Heart left ventricle (tissue), 16 donors: ENCODE measurements at regions not wholly inside any gene's neighbourhood (a gene's known extent, or its start where the extent isn't known, plus 50 kb on each side); places are given as distances from the start of the nearest gene placed in this dataset.

Experiments
- ATAC-seq, 4 donors: fragments of 200-7000 bp; cut with Tn5 transposase; one replicate each; pipeline ENCODE4 v1.9.1; 2020 to 2022; ENCODE audit warnings: moderate library complexity in 4 of 4, mild to moderate bottlenecking in 3 of 4, moderate number of reproducible peaks in 1 of 4
- DNase-seq, 5 donors: peaks; one replicate each; pipeline ENCODE4 v3.0.0-alpha.2; 2020
- H3K27ac ChIP-seq, 12 donors: fragments of 200-600 bp; sonication (generic) in 4 of 12; one replicate each; pipeline versions ENCODE4 v1.5.0 to v1.8.0; 2016 to 2022; ENCODE audit warnings: mild to moderate bottlenecking in 2 of 12
- H3K27me3 ChIP-seq, 9 donors: fragments of 200-600 bp; sonication (generic) in 2 of 9; one replicate each; pipeline versions ENCODE4 v1.5.1 to v1.8.0; 2016 to 2022; ENCODE audit warnings: mild to moderate bottlenecking in 3 of 9
- H3K36me3 ChIP-seq, 9 donors: fragments of 200-600 bp; sonication (generic) in 2 of 9; one replicate each; pipeline versions ENCODE4 v1.5.0 to v1.8.0; 2018 to 2022; ENCODE audit warnings: mild to moderate bottlenecking in 2 of 9
- H3K4me1 ChIP-seq, 12 donors: fragments of 200-600 bp; sonication (generic) in 4 of 12; one replicate each; pipeline versions ENCODE4 v1.5.0 to v1.8.0; 2016 to 2022; ENCODE audit warnings: mild to moderate bottlenecking in 3 of 12
- H3K4me3 ChIP-seq, 12 donors: fragments of 200-600 bp; sonication (generic) in 4 of 12; one replicate each; pipeline versions ENCODE4 v1.5.0 to v1.8.0; 2017 to 2022; ENCODE audit warnings: mild to moderate bottlenecking in 9 of 12, moderate library complexity in 4 of 12
- H3K9me3 ChIP-seq, 12 donors: fragments of 200-600 bp; sonication (generic) in 4 of 12; one replicate each; pipeline versions ENCODE4 v1.5.0 to v1.8.0; 2016 to 2022; ENCODE audit warnings: mild to moderate bottlenecking in 1 of 12
- CTCF ChIP-seq, 12 donors: fragments of 200-600 bp; sonication (generic) in 4 of 12; IDR thresholded peaks; one replicate each; pipeline versions ENCODE4 v1.5.0 to v1.8.0; 2018 to 2022; ENCODE audit warnings: antibody characterized with exemption in 12 of 12, mild to moderate bottlenecking in 5 of 12
- POLR2A ChIP-seq, 2 donors: fragments of 450-650 bp; IDR thresholded peaks; one replicate each; pipeline ENCODE4 v1.6.1; 2017; ENCODE audit warnings: antibody characterized with exemption in 2 of 2, mild to moderate bottlenecking in 2 of 2, moderate library complexity in 2 of 2
- WGBS, 4 donors: extraction: QIAGEN DNeasy Blood & Tissue Kit in 2 of 4; methylation state at CpG; one replicate each; pipeline versions ENCODE4 v1.1.5 to v1.1.7; 2013 to 2018; 5-methylcytosine and 5-hydroxymethylcytosine counted together
- intact Hi-C, 10 donors: fragments of 100-400 bp; cut with DNase I; formaldehyde crosslinking; loops; one replicate each; pipeline versions ENCODE4 v1.11.1 to v1.14.2; 2022
- donor health status: ischemic (EF 13 %, LVEDD 7.1; RV severe dilation, severe dysfunction).
- donor health status: healthy with polysubstance abuse.
- donor health status: DM: no; HTN: yes; CAD: no.
- donor health status: DM: no; HTN: no; CAD: no.
- donor health status: ischemic (EF 25% LVEDD 6.9; RV normal size, moderate dysfunction).
- donor health status: ischemic (EF 25% LVEDD 5.7; RV mildly dilated, moderate dysfunction).
- donor health status: healthy.
- donor health status: DM: yes; HTN: yes; CAD: no.
- donor health status: ischemic (EF 35%, LVEDD 5.7; RV mildly dilated, moderate dysfunction).
- donor health status: nonischemic (EF 11% LVEDD 7.7; RV severe dilation, severe dysfunction).
- donor health status: DM: yes; HTN: yes; CAD: no.
- donor health status: PGD.
- donor health status: ischemic (EF 29% LVEDD 5.4; RV normal size, mild dysfunction).
- donor health status: nonischemic (EF 23%, LVEDD 6.1; RV moderate dilation, normal function).

DNA sequence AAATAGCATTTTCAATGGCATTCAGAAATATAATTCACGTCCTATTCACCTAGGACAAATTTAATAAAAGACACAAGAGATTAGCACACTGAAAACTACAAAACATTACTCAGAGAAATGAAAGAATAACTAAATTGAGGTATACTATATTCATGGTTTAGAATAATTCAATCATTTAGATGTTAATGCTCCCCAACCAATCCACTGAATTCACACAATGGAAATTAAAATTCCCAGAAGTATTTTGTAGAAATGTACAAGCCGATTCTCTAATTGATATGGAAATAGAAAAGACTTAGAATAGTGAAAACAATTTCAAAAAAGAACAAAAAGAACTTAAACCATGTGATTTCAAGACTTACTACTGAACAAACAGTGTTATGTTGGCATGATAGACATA is 212.2 kb downstream of the ZEB2 start:
- H3K36me3 ChIP-seq, result no peaks in the 10 kb centered on the region
- H3K27ac ChIP-seq, result no peak overlapping the region
- H3K27me3 ChIP-seq, result no peaks in the 10 kb centered on the region
- TF ChIP-seq POLR2A (IDR thresholded peaks at IDR 0.05) (no peak), CTCF (IDR thresholded peaks at IDR 0.05) (no peak)
- peaks cover 0 to 33% (median 6%) of the 10 kb centered on the region in 12 donors for H3K9me3 ChIP-seq
- ATAC-seq (no peak), DNase-seq (no peak)
- intact Hi-C loops, result no loop called here
- no peaks in the 10 kb centered on the region for H3K4me1 ChIP-seq
- 96 to 98% (median 97%) methylated on average over 2 of the region's 2 CpGs for WGBS, 4 donors
- H3K4me3 ChIP-seq, result no peak overlapping the region

- no peak for TF ChIP-seq CTCF (IDR thresholded peaks at IDR 0.05)
- no peak for TF ChIP-seq POLR2A (IDR thresholded peaks at IDR 0.05)
- Histone ChIP-seq H3K4me3 (no peak overlapping the region), H3K27ac (no peak overlapping the region), H3K9me3 (peaks cover 0 to 25% (median 2%) of the 10 kb centered on the region in 12 donors), H3K36me3 (no peaks in the 10 kb centered on the region), H3K27me3 (no peaks in the 10 kb centered on the region), H3K4me1 (peaks cover 0 to 4% (median 0%) of the 10 kb centered on the region in 12 donors)
- WGBS, 4 donors, result 91 to 97% (median 95%) methylated on average over 1 of the region's 1 CpG
- DNase-seq (no peak), ATAC-seq (no peak)
- intact Hi-C loops, result no loop called here
Measured at GRCh38 chr2:144304202-144304601, 215.7 kb downstream of the ZEB2 start.

- Histone ChIP-seq H3K9me3 (peaks cover 0 to 17% (median 2%) of the 10 kb centered on the region in 12 donors), H3K36me3 (no peaks in the 10 kb centered on the region), H3K27ac (no peak overlapping the region), H3K4me3 (no peak overlapping the region), H3K4me1 (peaks cover 0 to 4% (median 0%) of the 10 kb centered on the region in 12 donors), H3K27me3 (no peaks in the 10 kb centered on the region)
- ATAC-seq (no peak), DNase-seq (no peak)
- WGBS, 4 donors, result 76 to 84% (median 79%) methylated on average over 2 of the region's 2 CpGs
- intact Hi-C loops, result no loop called here
- TF ChIP-seq POLR2A (IDR thresholded peaks at IDR 0.05), result no peak
- no peak for TF ChIP-seq CTCF (IDR thresholded peaks at IDR 0.05)
Measured at GRCh38 chr2:144300632-144301031, 219.3 kb downstream of the ZEB2 start.

DNA sequence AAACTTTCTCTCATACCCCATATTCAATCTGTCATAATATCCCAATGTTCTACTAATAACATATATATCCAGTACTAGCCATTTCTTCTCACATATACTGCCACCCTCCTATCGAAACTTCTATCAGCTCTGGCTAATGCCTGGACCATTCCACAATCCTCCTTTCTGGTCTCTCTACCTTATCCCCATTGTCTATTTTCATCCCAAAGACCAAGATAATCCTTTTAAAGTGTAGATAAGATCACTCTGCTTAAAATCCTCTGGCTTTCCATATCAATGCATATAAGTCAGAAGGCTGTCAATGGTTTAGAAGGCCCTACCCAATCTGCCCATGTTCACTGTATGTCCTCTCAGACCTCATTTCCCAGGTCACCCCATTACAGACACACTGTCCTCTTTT is 229.6 kb downstream of the ZEB2 start:
- H3K36me3 ChIP-seq, result no peaks in the 10 kb centered on the region
- ATAC-seq, result no peak
- H3K4me1 ChIP-seq, result no peaks in the 10 kb centered on the region
- TF ChIP-seq CTCF (IDR thresholded peaks at IDR 0.05), result no peak
- TF ChIP-seq POLR2A (IDR thresholded peaks at IDR 0.05), result no peak
- intact Hi-C loops, result no loop called here
- H3K27me3 ChIP-seq, result no peaks in the 10 kb centered on the region
- 93 to 98% (median 95%) methylated on average over 1 of the region's 1 CpG for WGBS, 4 donors
- H3K4me3 ChIP-seq, result no peak overlapping the region
- no peak overlapping the region for H3K27ac ChIP-seq
- DNase-seq, result no peak
- peaks cover 0 to 14% (median 0%) of the 10 kb centered on the region in 12 donors for H3K9me3 ChIP-seq
